PC-3 (cell line): ENCODE measurements at regions not wholly inside any gene's neighbourhood (a gene's known extent, or its start where the extent isn't known, plus 50 kb on each side); places are given as distances from the start of the nearest gene placed in this dataset.

ENCODE experiments used
- CTCF ChIP-seq: fragments of 300-600 bp; sonication (generic); conservative IDR thresholded peaks from 2 replicates; pipeline ENCODE4 v1.5.1; 2017; ENCODE audit warnings: antibody characterized with exemption, low read depth, mild to moderate bottlenecking, low read length
- EZH2 ChIP-seq: fragments of 300-600 bp; sonication (generic); IDR thresholded peaks from one replicate; pipeline ENCODE4 v1.6.1; 2017; ENCODE audit warnings: antibody characterized with exemption, mild to moderate bottlenecking, low read length; ENCODE audit not compliant: unreplicated experiment
- EZH2phosphoT487 ChIP-seq: fragments of 300-600 bp; sonication (generic); IDR thresholded peaks from 2 replicates; pipeline ENCODE4 v1.6.1; 2018; ENCODE audit warnings: mild to moderate bottlenecking, antibody characterized with exemption, low read length, borderline replicate concordance

- TF ChIP-seq CTCF = no peak
- TF ChIP-seq EZH2 = no peak
- TF ChIP-seq EZH2phosphoT487 = no peak
Observed at GRCh38 chrX:87755493-87755892, 237.9 kb downstream of the KLHL4 start.
